Stimulated activated CD8-positive, alpha-beta memory T cell treated with anti-CD3 and anti-CD28 coated beads, Interleukin-15, amount 100 ng/mL, for 48 hours (primary cell): ENCODE measurements at regions not wholly inside any gene's neighbourhood (a gene's known extent, or its start where the extent isn't known, plus 50 kb on each side); places are given as distances from the start of the nearest gene placed in this dataset.
"Not testable (repeated sequence)": the region's sequence is repeated elsewhere in the genome, so short reads cannot be mapped to it uniquely, and the experiment has no call there.

Experiments used
- DNase-seq, 2 donors: peaks; one replicate each; pipeline ENCODE4 v3.0.0-alpha.2; 2020; ENCODE audit warnings: low read depth in 2 of 2

- DNase-seq, result no peak
These were observed 768.6 kb downstream of the UQCRFS1 start for GRCh38 chr19:28444362-28444761.

GRCh38 chr19:28443361-28443760 is 769.6 kb downstream of the UQCRFS1 start:
- DNase-seq, result no peak

GRCh38 chr19:28437390-28438346 is 775.3 kb downstream of the UQCRFS1 start:
- DNase-seq, result no peak

- no peak for DNase-seq
These were observed 776.6 kb downstream of the UQCRFS1 start for GRCh38 chr19:28436320-28436719.

GRCh38 chr19:28435551-28436271 is 777.2 kb downstream of the UQCRFS1 start:
- no peak for DNase-seq

- not testable (repeated sequence) for DNase-seq
These were observed 778.2 kb downstream of the UQCRFS1 start for GRCh38 chr19:28434794-28435193.

GRCh38 chr19:28434365-28434764 is 778.6 kb downstream of the UQCRFS1 start:
- DNase-seq, result not testable (repeated sequence)

GRCh38 chr19:28433166-28433565 is 779.8 kb downstream of the UQCRFS1 start:
- not testable (repeated sequence) for DNase-seq

GRCh38 chr19:28430214-28430613 is 782.7 kb downstream of the UQCRFS1 start:
- DNase-seq, result no peak

- no peak for DNase-seq
These were observed 783.6 kb downstream of the UQCRFS1 start for GRCh38 chr19:28429356-28429755.

- DNase-seq, result no peak
These were observed 784.1 kb downstream of the UQCRFS1 start for GRCh38 chr19:28428663-28429348.

- DNase-seq, result no peak
These were observed 785.4 kb downstream of the UQCRFS1 start for GRCh38 chr19:28427376-28428083.

- no peak for DNase-seq
These were observed 786.2 kb downstream of the UQCRFS1 start for GRCh38 chr19:28426730-28427225.

- DNase-seq, result no peak
These were observed 786.7 kb downstream of the UQCRFS1 start for GRCh38 chr19:28426110-28426729.

- DNase-seq, result no peak
These were observed 787.7 kb downstream of the UQCRFS1 start for GRCh38 chr19:28425046-28425931.

- no peak for DNase-seq
These were observed 788.3 kb downstream of the UQCRFS1 start for GRCh38 chr19:28424662-28425045.

- DNase-seq, result no peak
These were observed 788.9 kb downstream of the UQCRFS1 start for GRCh38 chr19:28424077-28424476.

GRCh38 chr19:28422791-28423650 is 789.9 kb downstream of the UQCRFS1 start:
- no peak for DNase-seq

- DNase-seq, result no peak
These were observed 790.9 kb downstream of the UQCRFS1 start for GRCh38 chr19:28422046-28422445.
